Kidney (tissue), 13 donors: ENCODE measurements at regions not wholly inside any gene's neighbourhood (a gene's known extent, or its start where the extent isn't known, plus 50 kb on each side); places are given as distances from the start of the nearest gene placed in this dataset.
"Not testable (repeated sequence)": the region's sequence is repeated elsewhere in the genome, so short reads cannot be mapped to it uniquely, and the experiment has no call there.

ENCODE experiments used
- DNase-seq, 5 donors: peaks; one replicate each; pipeline ENCODE4 v3.0.0-alpha.2; 2013 to 2020
- FAIRE-seq: peaks from 2 replicates; lab custom pipeline; 2012; peaks lifted over from hg19 to GRCh38; lab: Jason Lieb, UNC
- H3K27ac ChIP-seq, 2 donors: one replicate each; pipeline ENCODE4 v1.7.0; 2013; ENCODE audit warnings: low read depth in 2 of 2, low read length in 2 of 2, inconsistent platforms in 1 of 2
- H3K27me3 ChIP-seq: one replicate; pipeline ENCODE4 v1.7.1; 2013; ENCODE audit warnings: low read length, inconsistent platforms; ENCODE audit not compliant: control insufficient read depth, insufficient read depth
- H3K36me3 ChIP-seq, 3 donors: one replicate each; pipeline versions ENCODE4 v1.7.0 to v1.7.1; 2013; ENCODE audit warnings: low read length in 3 of 3, control low read depth in 1 of 3, inconsistent platforms in 1 of 3; ENCODE audit not compliant: insufficient read depth in 3 of 3, control insufficient read depth in 2 of 3
- H3K4me1 ChIP-seq, 3 donors: one replicate each; pipeline versions ENCODE4 v1.7.0 to v1.7.1; 2013; ENCODE audit warnings: low read length in 3 of 3, inconsistent platforms in 1 of 3, low read depth in 1 of 3; ENCODE audit not compliant: control insufficient read depth in 2 of 3, insufficient read depth in 2 of 3
- H3K4me3 ChIP-seq, 3 donors: one replicate each; pipeline versions ENCODE4 v1.7.0 to v1.8.1; 2013; ENCODE audit warnings: low read length in 3 of 3, control low read depth in 1 of 3, inconsistent platforms in 1 of 3
- H3K9ac ChIP-seq, 3 donors: one replicate each; pipeline versions ENCODE4 v1.7.0 to v1.7.1; 2013; ENCODE audit warnings: low read length in 3 of 3, control low read depth in 1 of 3, inconsistent platforms in 1 of 3
- H3K9me3 ChIP-seq, 3 donors: one replicate each; pipeline versions ENCODE4 v1.7.0 to v1.7.1; 2013; ENCODE audit warnings: low read length in 3 of 3, control low read depth in 1 of 3, inconsistent platforms in 1 of 3; ENCODE audit not compliant: control insufficient read depth in 2 of 3, insufficient read depth in 1 of 3
- intact Hi-C: fragments of 100-400 bp; cut with DNase I; formaldehyde crosslinking; loops from one replicate; pipeline ENCODE4 v1.11.1; 2022
- TF ChIP-seq, protein P1 (sequence below): IDR thresholded peaks from 3 replicates; pipeline ENCODE4 v1.5.1; 2012; ENCODE audit warnings: mild to moderate bottlenecking, moderate library complexity, borderline replicate concordance; ENCODE audit not compliant: insufficient read depth; ENCODE audit errors: extremely low read depth
- donor health status: control.
- donor health status: control.
- donor health status: control.
- donor health status: control.
- donor health status: control.
- donor health status: DM: yes; HTN: yes; CAD: no.
- donor health status: Normal renal cell carcinoma (clear cell type).

DNA sequence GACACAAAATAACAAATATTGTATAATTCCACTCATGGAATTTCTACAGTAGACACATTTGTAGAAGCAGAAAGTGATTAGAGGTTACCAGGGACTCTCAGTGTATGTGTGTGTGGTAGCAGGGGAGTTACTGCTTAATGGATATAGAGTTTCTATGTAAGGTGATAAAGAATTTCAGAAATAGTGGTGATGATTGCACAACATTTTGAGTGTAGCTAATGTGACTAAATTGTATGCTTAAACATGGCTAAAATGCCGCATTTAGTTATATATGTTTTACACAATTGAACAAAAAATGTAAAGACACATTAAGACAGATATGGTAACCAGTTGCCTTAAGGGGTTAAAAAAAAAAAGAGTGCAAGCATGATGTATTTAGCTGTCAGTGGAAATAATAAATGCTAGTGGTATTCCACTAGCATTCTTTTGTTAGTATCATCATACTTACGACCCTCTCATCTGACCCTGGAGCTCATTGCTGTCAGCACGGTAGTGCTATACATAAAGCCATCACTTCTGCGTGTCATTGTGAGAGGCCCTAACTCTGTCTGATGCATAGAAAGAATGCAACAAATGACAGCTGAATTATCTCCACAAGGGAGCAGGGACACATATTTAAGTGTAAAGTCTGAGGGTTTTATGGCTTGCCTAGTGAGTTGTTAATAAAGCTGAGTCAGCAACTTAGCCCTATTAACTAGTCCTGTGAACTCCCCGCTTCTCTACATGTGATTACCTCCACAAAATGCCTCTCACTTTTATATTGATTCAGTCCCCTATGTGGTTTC is 134.1 kb upstream of the RXFP2 start:
- H3K9ac ChIP-seq, result no peak overlapping the region
- FAIRE-seq (no peak), DNase-seq (peak in 3 of 5 donors; percentile 27 to 90 (median 81))
- intact Hi-C loops, result no loop called here
- no peak overlapping the region for H3K27ac ChIP-seq
- no peaks in the 10 kb centered on the region for H3K27me3 ChIP-seq
- H3K9me3 ChIP-seq, result no peaks in the 10 kb centered on the region
- no peak overlapping the region for H3K4me3 ChIP-seq
- TF ChIP-seq, protein P1, sequence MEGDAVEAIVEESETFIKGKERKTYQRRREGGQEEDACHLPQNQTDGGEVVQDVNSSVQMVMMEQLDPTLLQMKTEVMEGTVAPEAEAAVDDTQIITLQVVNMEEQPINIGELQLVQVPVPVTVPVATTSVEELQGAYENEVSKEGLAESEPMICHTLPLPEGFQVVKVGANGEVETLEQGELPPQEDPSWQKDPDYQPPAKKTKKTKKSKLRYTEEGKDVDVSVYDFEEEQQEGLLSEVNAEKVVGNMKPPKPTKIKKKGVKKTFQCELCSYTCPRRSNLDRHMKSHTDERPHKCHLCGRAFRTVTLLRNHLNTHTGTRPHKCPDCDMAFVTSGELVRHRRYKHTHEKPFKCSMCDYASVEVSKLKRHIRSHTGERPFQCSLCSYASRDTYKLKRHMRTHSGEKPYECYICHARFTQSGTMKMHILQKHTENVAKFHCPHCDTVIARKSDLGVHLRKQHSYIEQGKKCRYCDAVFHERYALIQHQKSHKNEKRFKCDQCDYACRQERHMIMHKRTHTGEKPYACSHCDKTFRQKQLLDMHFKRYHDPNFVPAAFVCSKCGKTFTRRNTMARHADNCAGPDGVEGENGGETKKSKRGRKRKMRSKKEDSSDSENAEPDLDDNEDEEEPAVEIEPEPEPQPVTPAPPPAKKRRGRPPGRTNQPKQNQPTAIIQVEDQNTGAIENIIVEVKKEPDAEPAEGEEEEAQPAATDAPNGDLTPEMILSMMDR, result no peak
- H3K4me1 ChIP-seq, result peaks cover 0 to 4% (median 0%) of the 10 kb centered on the region in 3 donors
- no peaks in the 10 kb centered on the region for H3K36me3 ChIP-seq

DNA sequence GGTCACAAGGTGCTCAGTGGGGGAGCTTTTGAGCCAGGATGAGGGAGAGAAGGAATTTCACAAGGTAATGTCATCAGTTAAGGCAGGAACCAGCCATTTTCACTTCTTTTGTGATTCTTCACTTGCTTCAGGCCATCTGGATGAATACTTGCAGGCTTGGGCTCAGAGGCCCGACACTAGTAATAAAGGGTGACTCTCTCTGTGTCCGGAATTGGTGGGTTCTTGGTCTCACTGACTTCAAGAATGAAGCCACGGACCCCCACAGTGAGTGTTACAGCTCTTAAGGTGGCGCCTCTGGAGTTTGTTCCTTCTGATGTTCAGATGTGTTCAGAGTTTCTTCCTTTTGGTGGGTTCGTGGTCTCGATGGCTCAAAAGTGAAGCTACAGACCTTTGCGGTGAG is 131.8 kb upstream of the RXFP2 start:
- H3K9me3 ChIP-seq, H3K9ac ChIP-seq, H3K36me3 ChIP-seq, intact Hi-C loops, H3K27ac ChIP-seq, H3K4me3 ChIP-seq, DNase-seq, H3K4me1 ChIP-seq, H3K27me3 ChIP-seq, FAIRE-seq: not testable (repeated sequence)

DNA sequence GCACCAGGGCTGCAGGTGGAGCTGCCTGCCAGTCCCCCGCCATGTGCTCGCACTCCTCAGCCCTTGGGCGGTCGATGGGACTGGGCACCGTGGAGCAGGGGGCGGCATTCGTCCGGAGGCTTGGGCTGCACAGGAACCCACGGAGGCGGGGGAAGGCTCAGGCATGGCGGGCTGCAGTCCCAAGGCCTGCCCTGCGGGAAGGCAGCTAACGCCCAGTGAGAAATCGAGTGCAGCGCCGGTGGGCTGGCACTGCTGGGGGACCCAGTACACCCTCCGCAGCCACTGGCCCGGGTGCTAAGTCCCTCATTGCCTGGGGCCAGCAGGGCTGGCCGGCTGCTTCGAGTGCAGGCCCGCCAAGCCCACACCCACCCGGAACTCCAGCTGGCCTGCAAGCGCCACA is 130.5 kb upstream of the RXFP2 start:
- H3K4me1 ChIP-seq, H3K36me3 ChIP-seq, H3K27ac ChIP-seq, FAIRE-seq, H3K27me3 ChIP-seq, DNase-seq, intact Hi-C loops, H3K9me3 ChIP-seq, H3K4me3 ChIP-seq, H3K9ac ChIP-seq: not testable (repeated sequence)

DNA sequence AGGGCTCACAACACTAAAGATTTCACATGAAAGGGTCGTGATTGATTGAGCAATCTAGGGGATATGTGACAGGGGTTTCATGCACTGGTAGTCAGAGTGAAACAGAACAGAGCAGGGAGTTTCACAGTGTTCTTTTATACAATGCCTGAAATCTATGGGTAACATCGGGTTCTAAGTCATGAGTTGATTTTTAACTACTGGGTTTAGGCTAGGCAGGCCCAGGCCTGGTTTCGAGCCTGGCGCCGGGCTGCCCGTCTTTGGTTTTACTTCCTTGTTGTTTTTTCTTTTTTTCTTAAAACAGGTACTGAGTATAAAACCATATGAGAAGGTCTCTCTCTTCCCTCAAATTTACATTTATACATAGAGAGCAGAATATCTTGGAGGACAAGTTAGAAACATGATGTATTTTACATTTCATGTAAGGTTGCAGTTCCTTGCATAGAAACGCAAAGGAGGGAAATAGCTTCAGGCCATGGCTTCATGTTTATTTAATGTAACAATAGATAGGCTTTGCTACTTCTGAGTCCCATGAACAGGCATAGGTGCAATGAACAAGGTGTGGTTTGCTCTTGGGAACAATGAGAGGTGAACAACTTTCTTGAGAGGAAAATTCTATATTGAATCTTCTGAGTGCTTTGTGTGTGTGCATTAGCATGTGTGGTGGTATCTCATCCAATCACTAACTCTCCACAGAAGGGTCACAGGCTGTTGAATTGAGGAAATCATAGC is 128.9 kb upstream of the RXFP2 start:
- no peak overlapping the region for H3K27ac ChIP-seq
- no peak overlapping the region for H3K4me3 ChIP-seq
- H3K36me3 ChIP-seq, result no peaks in the 10 kb centered on the region
- FAIRE-seq (no peak), DNase-seq (no peak)
- H3K9me3 ChIP-seq, result peaks cover 0 to 3% (median 0%) of the 10 kb centered on the region in 3 donors
- H3K4me1 ChIP-seq, result peaks cover 0 to 3% (median 0%) of the 10 kb centered on the region in 3 donors
- no peaks in the 10 kb centered on the region for H3K27me3 ChIP-seq
- no peak overlapping the region for H3K9ac ChIP-seq
- intact Hi-C loops, result no loop called here
- TF ChIP-seq, protein P1, result no peak
